ENCODE measurements at regions not wholly inside any gene's neighbourhood (a gene's known extent, or its start where the extent isn't known, plus 50 kb on each side); places are given as distances from the start of the nearest gene placed in this dataset.

GRCh38 chr2:12877761-12878160 is 161.0 kb downstream of the TRIB2 start:
- TF ChIP-seq EZH2 (conservative IDR thresholded peaks at IDR 0.05; ENCODE audit: low read depth, low read length) (no peak), CTCF (CRISPR knock-in tag; IDR thresholded peaks at IDR 0.05) (no peak), ZBTB34 (CRISPR knock-in tag; IDR thresholded peaks at IDR 0.05) (no peak), NFE2L2 (IDR thresholded peaks at IDR 0.05; ENCODE audit: low read length) (no peak), TCF7 (IDR thresholded peaks at IDR 0.05; ENCODE audit: low read depth) (no peak), ZNF382 (CRISPR knock-in tag; IDR thresholded peaks at IDR 0.05; ENCODE audit: borderline replicate concordance) (no peak), HDAC2 (CRISPR knock-in tag; IDR thresholded peaks at IDR 0.05) (no peak), RXRA (CRISPR knock-in tag; IDR thresholded peaks at IDR 0.05) (no peak), HMGXB4 (CRISPR knock-in tag; IDR thresholded peaks at IDR 0.05; ENCODE audit: borderline replicate concordance in 1 of 2, low read depth in 1 of 2) (no peak), ZNF878 (CRISPR knock-in tag; IDR thresholded peaks at IDR 0.05) (no peak), THYN1 (CRISPR knock-in tag; IDR thresholded peaks at IDR 0.05; ENCODE audit: borderline replicate concordance, low read depth) (no peak), HDAC6 (IDR thresholded peaks at IDR 0.05; ENCODE audit: low read depth, low read length) (no peak)

Data from HepG2 (cell line).